AG10803 (cell line): ENCODE measurements at regions not wholly inside any gene's neighbourhood (a gene's known extent, or its start where the extent isn't known, plus 50 kb on each side); places are given as distances from the start of the nearest gene placed in this dataset.
A peak's percentile ranks its signal among the peaks of the same experiment; 100 is the strongest.
"Not testable (repeated sequence)": the region's sequence is repeated elsewhere in the genome, so short reads cannot be mapped to it uniquely, and the experiment has no call there.

Source experiments
- DNase-seq: peaks from one replicate; pipeline ENCODE4 v3.0.0; 2010; ENCODE audit warnings: low read depth
- H3K4me3 ChIP-seq: 2 replicates; pipeline ENCODE4 v1.5.1; 2011; ENCODE audit warnings: mild to moderate bottlenecking, low read length, control low read depth
- CTCF ChIP-seq: conservative IDR thresholded peaks from 2 replicates; pipeline ENCODE4 v1.5.1; 2011; ENCODE audit warnings: mild to moderate bottlenecking, low read length, control low read depth, inconsistent platforms

DNA sequence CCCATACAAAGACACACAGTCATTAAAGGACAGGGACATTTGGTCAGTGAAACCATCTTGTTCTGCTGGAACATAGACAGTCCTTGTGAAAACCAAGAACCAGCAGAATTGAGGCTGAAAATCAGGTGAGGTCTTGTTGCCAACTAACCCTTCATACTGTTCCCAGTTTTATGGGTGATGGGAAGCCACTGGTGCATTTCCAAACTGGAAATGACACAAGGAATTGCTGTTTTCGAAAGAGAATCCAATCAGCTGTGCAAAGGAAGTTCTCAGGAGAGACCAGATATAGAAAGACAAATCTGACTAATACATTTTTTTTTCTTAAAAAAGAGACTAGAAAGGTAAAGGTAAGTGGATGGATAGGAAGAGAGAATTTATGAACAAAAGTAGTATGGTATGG lies 948.2 kb downstream of the TSN start:
- TF ChIP-seq CTCF: no peak
- DNase-seq: no peak
- H3K4me3 ChIP-seq: no peak overlapping the region

- peak; percentile 3 for DNase-seq
- TF ChIP-seq CTCF: no peak
- no peak overlapping the region for H3K4me3 ChIP-seq
Measured at GRCh38 chr2:122704109-122704563, 948.7 kb downstream of the TSN start.

DNA sequence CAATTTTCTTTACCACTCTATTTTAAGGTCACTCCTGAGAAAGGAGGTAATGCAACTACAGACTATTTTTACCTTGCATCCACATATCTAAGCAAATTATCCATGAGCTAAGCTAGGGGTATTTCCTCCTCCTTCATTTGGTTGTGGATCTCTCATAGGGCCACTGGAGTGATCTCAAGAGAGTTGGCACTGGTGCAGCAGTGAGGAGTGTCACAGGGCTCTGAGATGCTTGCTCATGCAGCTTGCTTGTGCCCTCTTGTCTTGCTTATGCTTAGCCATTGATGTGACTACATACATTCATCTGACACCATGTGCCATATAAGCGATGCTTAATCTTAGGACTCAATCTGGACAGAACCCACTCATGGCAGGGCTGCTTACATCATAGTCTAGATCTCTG lies 950.3 kb downstream of the TSN start:
- DNase-seq: no peak
- TF ChIP-seq CTCF: no peak
- no peak overlapping the region for H3K4me3 ChIP-seq

DNA sequence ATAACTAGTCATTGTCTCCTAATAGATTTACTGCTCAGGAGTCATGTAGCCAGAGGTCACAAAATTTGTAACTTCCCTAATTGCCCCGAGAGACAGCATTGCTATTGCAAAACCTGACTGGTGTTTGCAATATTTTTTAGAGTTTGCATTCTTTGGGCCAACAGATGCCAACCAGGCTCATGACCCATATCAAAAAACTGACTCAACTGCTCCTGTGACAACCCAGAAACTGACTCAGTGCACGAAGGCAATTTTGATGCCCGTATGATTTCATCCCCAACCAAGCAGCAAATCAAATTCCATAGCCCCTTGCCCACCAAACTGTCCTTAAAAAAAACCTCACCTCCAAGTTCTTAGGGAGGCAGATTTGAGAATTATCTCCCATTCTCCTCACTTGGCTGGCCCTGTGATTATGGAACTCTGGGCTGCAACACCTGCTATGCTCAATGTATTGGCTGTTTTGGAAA lies 951.3 kb downstream of the TSN start:
- TF ChIP-seq CTCF: no peak
- no peak overlapping the region for H3K4me3 ChIP-seq
- peak; percentile 34 for DNase-seq

DNA sequence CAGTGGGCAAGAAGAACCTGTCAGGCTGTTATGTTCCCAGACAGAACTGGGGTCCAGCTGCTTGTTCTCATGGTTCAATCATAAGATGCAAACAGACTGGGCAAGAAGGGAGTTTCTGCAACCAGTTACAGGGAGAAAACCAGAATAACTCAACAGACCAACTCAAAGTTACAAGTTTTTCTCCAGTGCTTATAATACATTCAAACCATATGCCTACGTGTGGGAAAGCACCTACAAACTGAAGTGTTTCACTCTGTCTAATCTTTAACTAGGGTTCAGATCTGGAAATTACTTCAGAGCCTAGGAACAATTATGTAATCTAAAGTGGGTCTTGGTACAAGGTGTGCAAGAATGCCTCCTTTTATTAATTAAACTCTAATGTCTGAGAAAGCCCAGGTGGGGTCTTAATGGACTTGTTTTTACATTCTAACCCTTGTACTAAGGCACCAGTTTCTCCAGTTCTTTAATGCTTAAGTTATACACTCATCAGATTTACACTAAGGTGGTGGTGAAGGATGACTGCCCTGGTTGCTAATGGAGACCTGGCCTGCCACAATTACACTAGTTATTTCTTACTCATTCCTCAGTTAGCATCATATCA lies 951.9 kb downstream of the TSN start:
- no peak for TF ChIP-seq CTCF
- H3K4me3 ChIP-seq: no peak overlapping the region
- no peak for DNase-seq

DNA sequence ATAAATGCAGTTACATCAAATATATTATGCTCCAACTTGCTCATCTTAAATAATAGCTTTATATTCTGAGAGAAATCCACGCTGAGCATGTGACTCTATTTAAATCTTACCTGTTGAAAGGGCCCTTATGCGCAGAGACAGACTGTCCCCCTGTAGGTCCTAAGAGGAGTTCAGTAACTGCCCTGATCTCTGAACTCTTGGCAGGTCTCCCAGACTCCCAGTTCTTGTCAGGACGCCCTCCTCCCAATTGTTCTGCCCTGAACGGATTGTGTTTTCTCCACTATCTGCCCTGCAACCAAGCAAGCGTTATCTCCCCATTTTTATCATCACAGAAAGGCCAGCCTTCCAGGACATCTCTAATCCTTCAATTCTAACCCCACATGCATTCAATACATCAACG lies 954.6 kb downstream of the TSN start:
- no peak for DNase-seq
- no peak overlapping the region for H3K4me3 ChIP-seq
- TF ChIP-seq CTCF: no peak

- no peak for DNase-seq
- TF ChIP-seq CTCF: no peak
- no peak overlapping the region for H3K4me3 ChIP-seq
Measured at GRCh38 chr2:122713800-122714199, 958.3 kb downstream of the TSN start.

DNA sequence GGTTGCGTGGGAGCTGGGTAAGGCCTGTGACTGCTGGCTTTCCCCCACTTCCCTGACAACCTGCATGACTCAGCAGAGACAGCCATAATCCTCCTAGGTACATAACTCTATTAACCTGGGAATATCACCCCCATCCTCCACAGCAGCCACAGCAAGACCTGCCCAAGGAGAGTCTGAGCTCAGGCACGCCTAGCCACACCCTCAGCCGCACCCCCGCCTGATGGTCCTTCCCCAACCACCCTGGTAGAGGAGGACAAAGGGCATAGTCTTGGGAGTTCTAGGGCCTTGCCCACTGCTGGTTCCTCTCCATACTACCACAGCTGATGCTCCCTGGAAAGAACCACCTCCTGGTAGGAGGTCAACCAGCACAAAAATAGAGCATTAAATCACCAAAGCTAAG lies 965.4 kb downstream of the TSN start:
- DNase-seq, H3K4me3 ChIP-seq: not testable (repeated sequence)
